ENCODE measurements at regions not wholly inside any gene's neighbourhood (a gene's known extent, or its start where the extent isn't known, plus 50 kb on each side); places are given as distances from the start of the nearest gene placed in this dataset.
"Not testable (repeated sequence)": the region's sequence is repeated elsewhere in the genome, so short reads cannot be mapped to it uniquely, and the experiment has no call there.

- peak; percentile 28 for DNase-seq
These were observed 815.0 kb upstream of the ID2 start for GRCh38 chr2:7866825-7867224.

GRCh38 chr2:7867867-7868266 is 814.0 kb upstream of the ID2 start:
- peak; percentile 80 for DNase-seq

- DNase-seq = peak; percentile 30
These were observed 813.0 kb upstream of the ID2 start for GRCh38 chr2:7868836-7869235.

- not testable (repeated sequence) for DNase-seq
These were observed 805.4 kb upstream of the ID2 start for GRCh38 chr2:7876445-7876844.

GRCh38 chr2:7878266-7878665 is 803.6 kb upstream of the ID2 start:
- DNase-seq = not testable (repeated sequence)

- DNase-seq = no peak
These were observed 802.9 kb upstream of the ID2 start for GRCh38 chr2:7878786-7879482.

- DNase-seq = no peak
These were observed 802.4 kb upstream of the ID2 start for GRCh38 chr2:7879483-7879835.

GRCh38 chr2:7880126-7880525 is 801.7 kb upstream of the ID2 start:
- no peak for DNase-seq

- DNase-seq = no peak
These were observed 801.3 kb upstream of the ID2 start for GRCh38 chr2:7880566-7880965.

GRCh38 chr2:7881063-7881462 is 800.8 kb upstream of the ID2 start:
- DNase-seq = no peak

- peak; percentile 31 for DNase-seq
These were observed 800.4 kb upstream of the ID2 start for GRCh38 chr2:7881466-7881865.

GRCh38 chr2:7882296-7882695 is 799.6 kb upstream of the ID2 start:
- DNase-seq = no peak

- DNase-seq = no peak
These were observed 797.5 kb upstream of the ID2 start for GRCh38 chr2:7884338-7884737.

GRCh38 chr2:7886666-7887065 is 795.2 kb upstream of the ID2 start:
- no peak for DNase-seq

GRCh38 chr2:7887441-7887840 is 794.4 kb upstream of the ID2 start:
- DNase-seq = no peak

- DNase-seq = no peak
These were observed 793.0 kb upstream of the ID2 start for GRCh38 chr2:7888876-7889275.

- DNase-seq = no peak
These were observed 790.5 kb upstream of the ID2 start for GRCh38 chr2:7891312-7891711.

GRCh38 chr2:7895289-7895688 is 786.6 kb upstream of the ID2 start:
- no peak for DNase-seq

GRCh38 chr2:7896940-7897487 is 784.8 kb upstream of the ID2 start:
- DNase-seq = peak; percentile 44

GRCh38 chr2:7899241-7899640 is 782.6 kb upstream of the ID2 start:
- DNase-seq = peak; percentile 51

GRCh38 chr2:7899923-7900322 is 781.9 kb upstream of the ID2 start:
- DNase-seq = peak; percentile 43

GRCh38 chr2:7900593-7900992 is 781.3 kb upstream of the ID2 start:
- peak; percentile 47 for DNase-seq

- DNase-seq = no peak
These were observed 779.5 kb upstream of the ID2 start for GRCh38 chr2:7902251-7902765.

- DNase-seq = no peak
These were observed 777.5 kb upstream of the ID2 start for GRCh38 chr2:7904319-7904718.

GRCh38 chr2:7905756-7906155 is 776.1 kb upstream of the ID2 start:
- no peak for DNase-seq
